H4 (cell line): ENCODE measurements at regions not wholly inside any gene's neighbourhood (a gene's known extent, or its start where the extent isn't known, plus 50 kb on each side); places are given as distances from the start of the nearest gene placed in this dataset.

Source experiments
- DNase-seq: peaks from one replicate; pipeline ENCODE4 v3.0.0-alpha.2; 2015; ENCODE audit warnings: low spot score

GRCh38 chr5:57804505-57804904 lies 321.9 kb upstream of the ACTBL2 start:
- no peak for DNase-seq

- no peak for DNase-seq
Observed at GRCh38 chr5:57804007-57804444, 321.4 kb upstream of the ACTBL2 start.

DNA sequence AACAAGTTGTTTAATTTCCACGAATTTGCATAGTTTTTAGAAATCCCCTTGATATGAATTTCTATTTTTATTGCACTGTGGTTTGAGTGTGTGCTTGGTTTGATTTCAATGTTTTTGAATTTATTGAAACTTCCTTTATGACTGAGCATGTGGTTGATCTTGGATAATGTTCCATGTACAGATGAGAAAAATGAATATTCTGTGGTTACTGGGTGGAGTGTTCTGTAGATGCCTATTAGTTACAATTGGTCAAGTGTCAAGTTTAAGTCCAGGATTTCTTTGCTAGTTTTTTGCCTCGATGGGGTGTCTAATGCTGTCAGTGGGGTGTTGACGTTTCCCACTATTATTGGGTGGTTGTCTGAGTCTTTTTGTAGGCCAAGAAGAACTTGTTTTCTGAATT lies 319.5 kb upstream of the ACTBL2 start:
- no peak for DNase-seq

DNA sequence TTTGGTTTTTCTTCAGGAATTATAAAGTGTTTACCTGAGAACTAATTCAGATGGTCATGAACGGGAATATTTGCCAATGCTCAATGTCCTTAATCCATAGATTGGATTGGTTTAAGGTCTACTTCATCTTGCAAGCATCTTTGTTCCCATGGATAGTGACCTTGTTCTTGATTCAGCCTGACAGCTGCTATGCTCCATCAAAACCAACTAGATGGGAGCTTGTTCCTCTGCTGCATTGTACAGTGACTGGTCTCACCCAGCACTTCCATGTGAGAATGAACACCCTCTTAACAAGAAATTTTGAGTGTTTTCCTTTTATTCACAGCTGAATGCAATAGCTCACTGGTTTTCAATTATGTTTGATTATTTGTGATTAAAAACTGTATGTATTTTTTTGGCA lies 312.6 kb upstream of the ACTBL2 start:
- no peak for DNase-seq

GRCh38 chr5:57791875-57792274 lies 309.3 kb upstream of the ACTBL2 start:
- no peak for DNase-seq

- no peak for DNase-seq
Observed at GRCh38 chr5:57785946-57786345, 303.3 kb upstream of the ACTBL2 start.

GRCh38 chr5:57784121-57784520 lies 301.5 kb upstream of the ACTBL2 start:
- no peak for DNase-seq

GRCh38 chr5:57783693-57784092 lies 301.1 kb upstream of the ACTBL2 start:
- no peak for DNase-seq

DNA sequence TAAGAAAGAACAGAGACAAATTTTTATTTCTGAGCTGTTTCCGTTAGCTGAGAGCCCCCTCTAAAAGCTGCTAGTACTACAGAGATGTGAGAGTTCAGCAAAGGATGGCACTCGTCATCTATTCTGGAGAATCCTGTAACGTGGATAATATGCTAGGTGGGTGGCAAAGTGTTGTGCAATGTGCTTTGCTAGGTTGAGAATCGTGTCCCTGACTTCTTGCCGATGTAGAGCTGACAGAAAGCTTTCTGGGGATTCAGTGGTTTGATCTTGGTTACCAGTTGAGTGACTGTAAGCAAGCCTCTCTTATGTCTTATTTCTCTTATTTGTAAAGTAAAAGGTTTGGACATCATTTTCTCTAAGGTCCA lies 298.3 kb upstream of the ACTBL2 start:
- DNase-seq = no peak

GRCh38 chr5:57780306-57780960 lies 297.8 kb upstream of the ACTBL2 start:
- DNase-seq = no peak

DNA sequence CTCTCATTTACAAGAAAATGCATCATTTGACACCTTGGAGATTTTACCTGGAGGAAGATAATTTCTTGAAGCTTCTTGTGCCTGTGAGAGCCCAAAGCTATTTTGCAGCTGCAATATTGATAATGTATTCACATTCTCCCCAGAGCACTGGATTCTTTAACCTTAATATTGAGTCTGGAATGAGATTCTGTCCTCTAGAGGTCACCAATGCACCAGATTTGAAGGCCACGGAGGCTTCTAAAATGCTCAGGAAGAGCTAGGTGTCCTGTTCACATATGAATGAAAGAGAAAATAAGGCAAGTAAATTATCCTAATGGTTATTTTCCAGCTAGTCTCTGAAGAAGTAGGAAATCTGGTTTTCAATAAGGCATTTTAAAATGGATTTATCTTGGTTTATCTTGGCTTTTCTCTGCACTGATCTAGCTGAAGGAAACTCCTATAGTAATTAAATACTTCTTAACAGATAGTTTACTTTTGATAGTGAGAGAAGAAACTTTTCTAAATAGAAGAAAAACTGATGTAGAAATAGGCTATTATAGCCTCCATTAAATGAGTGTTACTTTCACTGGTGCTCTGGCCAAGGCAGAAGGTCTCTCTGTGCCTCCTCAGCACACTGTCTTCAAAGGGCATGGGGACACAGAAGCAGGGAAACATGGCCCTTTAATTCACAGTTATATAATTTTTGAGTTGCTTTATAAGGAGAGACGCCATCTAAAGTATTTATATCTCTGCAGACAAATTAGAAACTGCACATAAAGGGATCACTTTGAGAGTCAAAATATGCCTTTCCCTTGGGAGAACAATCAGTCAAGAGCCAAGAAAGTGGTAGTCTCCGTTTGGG lies 297.0 kb upstream of the ACTBL2 start:
- DNase-seq = peak; percentile 56

- DNase-seq = peak; percentile 12
Observed at GRCh38 chr5:57778501-57779091, 296.0 kb upstream of the ACTBL2 start.

DNA sequence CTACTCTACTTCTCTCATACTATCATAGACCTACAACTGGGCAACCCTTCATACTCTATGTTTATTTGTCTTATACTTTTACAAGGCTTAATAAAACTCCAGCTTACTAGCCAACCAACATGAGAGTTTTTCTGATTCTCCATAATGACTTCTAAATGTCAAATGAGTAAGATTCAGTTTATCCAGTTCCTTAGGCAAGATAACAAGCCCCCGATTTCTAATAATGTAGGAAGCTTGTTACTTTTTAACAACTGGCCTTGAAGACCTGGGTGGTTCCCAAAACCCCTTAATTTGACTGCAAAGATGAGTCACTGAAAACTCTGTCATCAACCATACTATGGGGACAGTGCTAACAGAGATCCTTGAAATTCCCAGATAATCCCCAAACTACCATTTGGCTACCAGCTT lies 294.6 kb upstream of the ACTBL2 start:
- no peak for DNase-seq

GRCh38 chr5:57776035-57776434 lies 293.4 kb upstream of the ACTBL2 start:
- DNase-seq = no peak

DNA sequence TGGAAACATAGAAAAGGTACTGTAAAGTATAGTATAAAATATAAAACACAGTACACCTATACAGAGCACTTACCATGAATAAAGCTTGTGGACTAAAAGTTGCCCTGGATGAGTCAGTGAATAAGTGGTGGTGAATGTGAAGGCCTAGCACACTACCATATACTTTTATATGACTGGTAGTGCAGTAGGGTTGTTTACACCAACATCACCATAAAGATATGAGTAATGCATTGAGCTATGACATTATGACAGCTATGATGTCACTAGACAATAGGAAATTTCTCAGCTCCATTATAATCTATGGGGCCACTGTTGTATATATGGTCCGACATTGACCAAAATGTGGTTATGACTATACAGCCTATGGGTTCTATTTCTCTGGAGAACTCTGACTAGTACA lies 291.8 kb upstream of the ACTBL2 start:
- DNase-seq = no peak

GRCh38 chr5:57772512-57772911 lies 289.9 kb upstream of the ACTBL2 start:
- DNase-seq = no peak

DNA sequence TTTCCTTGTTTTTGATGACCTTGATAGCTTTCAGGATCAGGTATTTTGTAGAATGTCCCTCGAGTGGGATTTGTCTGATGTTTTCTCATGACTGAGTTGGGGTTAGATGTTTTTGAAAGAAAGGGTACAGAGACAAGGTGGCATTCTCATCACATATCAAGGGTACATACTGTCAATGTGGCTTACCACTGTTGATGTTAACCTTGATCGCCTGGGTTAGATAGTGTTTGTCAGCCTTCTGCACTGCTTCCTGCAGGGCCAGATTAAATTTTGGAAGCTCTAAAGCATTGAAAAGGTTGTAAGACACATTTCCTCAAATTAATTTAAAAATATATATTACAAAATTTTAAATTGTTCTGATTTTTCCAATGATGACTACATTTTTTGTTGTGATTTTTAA lies 287.4 kb upstream of the ACTBL2 start:
- DNase-seq = no peak

DNA sequence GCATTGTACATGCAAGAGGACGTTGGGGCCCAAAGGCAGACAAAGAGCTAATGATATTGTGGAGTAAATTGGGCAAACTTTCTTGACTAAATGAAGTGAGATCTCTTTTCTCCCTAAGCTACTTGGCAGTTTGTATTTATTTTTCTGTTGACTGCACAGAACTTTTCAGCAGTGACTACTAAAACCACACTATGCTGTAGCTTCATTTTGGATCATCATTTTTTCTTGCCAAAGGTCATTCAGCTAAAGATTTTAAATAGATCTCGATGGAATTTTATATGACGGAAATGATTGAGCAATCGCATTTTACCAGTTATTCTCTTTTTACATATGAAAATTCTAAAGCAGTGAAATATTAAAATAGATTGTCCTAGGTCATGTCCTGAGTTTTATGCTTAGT lies 286.1 kb upstream of the ACTBL2 start:
- DNase-seq = no peak

GRCh38 chr5:57764479-57765089 lies 282.0 kb upstream of the ACTBL2 start:
- DNase-seq = no peak

DNA sequence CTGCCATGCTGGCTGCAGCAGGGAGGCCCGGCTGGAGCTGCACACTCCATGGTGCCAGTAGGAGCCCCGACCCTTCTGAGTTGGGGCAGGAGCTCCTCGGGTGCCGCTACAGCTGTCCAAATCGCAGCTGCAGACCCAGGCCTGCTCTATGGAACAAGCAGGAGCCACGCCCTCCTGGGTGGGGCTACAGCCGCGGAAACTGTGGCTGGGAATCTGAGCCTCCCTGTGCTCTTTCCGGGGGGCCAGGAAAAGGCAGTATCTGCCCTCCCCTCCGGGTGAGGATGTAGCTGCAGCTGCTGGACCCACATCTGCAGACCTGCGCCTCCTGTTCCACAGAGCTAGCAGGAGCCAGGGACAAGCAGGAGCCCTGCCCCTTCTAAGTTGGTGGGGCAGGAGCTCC lies 278.9 kb upstream of the ACTBL2 start:
- no peak for DNase-seq

- no peak for DNase-seq
Observed at GRCh38 chr5:57754616-57755015, 272.0 kb upstream of the ACTBL2 start.

- no peak for DNase-seq
Observed at GRCh38 chr5:57753446-57753845, 270.8 kb upstream of the ACTBL2 start.

- DNase-seq = no peak
Observed at GRCh38 chr5:57751710-57752109, 269.1 kb upstream of the ACTBL2 start.
